Large intestine (tissue), 3 donors: ENCODE measurements at regions not wholly inside any gene's neighbourhood (a gene's known extent, or its start where the extent isn't known, plus 50 kb on each side); places are given as distances from the start of the nearest gene placed in this dataset.
"Not testable (repeated sequence)": the region's sequence is repeated elsewhere in the genome, so short reads cannot be mapped to it uniquely, and the experiment has no call there.

ENCODE experiments used
- DNase-seq, 2 donors: peaks; one replicate each; pipeline versions ENCODE4 v3.0.0 to v3.0.0-alpha.2; 2013
- H3K27ac ChIP-seq: one replicate; pipeline ENCODE4 v1.5.1; 2013; ENCODE audit warnings: low read length
- H3K27me3 ChIP-seq: 2 replicates; pipeline ENCODE4 v1.6.1; 2013; ENCODE audit warnings: low read length; ENCODE audit not compliant: control insufficient read depth, insufficient read depth
- H3K36me3 ChIP-seq: 2 replicates; pipeline ENCODE4 v1.6.1; 2013; ENCODE audit warnings: low read length; ENCODE audit not compliant: control insufficient read depth, insufficient read depth
- H3K4me1 ChIP-seq: one replicate; pipeline ENCODE4 v1.6.1; 2013; ENCODE audit warnings: low read length; ENCODE audit not compliant: control insufficient read depth, insufficient read depth
- H3K4me3 ChIP-seq: one replicate; pipeline ENCODE4 v1.5.1; 2013; ENCODE audit warnings: low read length
- H3K9me3 ChIP-seq: one replicate; pipeline ENCODE4 v1.6.1; 2013; ENCODE audit warnings: mild to moderate bottlenecking, low read depth, low read length, moderate library complexity; ENCODE audit not compliant: control insufficient read depth
- WGBS: methylation state at CpG from one replicate; pipeline ENCODE4 v1.1.5; 2013; ENCODE audit warnings: low lambda C conversion rate; ENCODE audit not compliant: insufficient coverage; 5-methylcytosine and 5-hydroxymethylcytosine counted together

GRCh38 chr22:11629661-11630385, 3898.2 kb upstream of the OR11H1 start:
- Histone ChIP-seq H3K4me1 (no peaks in the 10 kb centered on the region), H3K36me3 (no peaks in the 10 kb centered on the region), H3K27me3 (no peaks in the 10 kb centered on the region), H3K27ac (no peak overlapping the region), H3K9me3 (peaks cover 42% of the 10 kb centered on the region), H3K4me3 (no peak overlapping the region)
- DNase-seq: no peak
- WGBS: 96% methylated on average over 12 of the region's 35 CpGs

GRCh38 chr22:11630386-11631084, 3897.5 kb upstream of the OR11H1 start:
- not testable (repeated sequence) for H3K36me3 ChIP-seq, H3K27me3 ChIP-seq, H3K4me3 ChIP-seq, H3K27ac ChIP-seq, H3K4me1 ChIP-seq
- 94% methylated on average over 16 of the region's 34 CpGs for WGBS
- peak in 1 of 2 donors; percentile 6 for DNase-seq
- peaks cover 41% of the 10 kb centered on the region for H3K9me3 ChIP-seq
